Tongue (tissue), 1 donor: ENCODE measurements at regions not wholly inside any gene's neighbourhood (a gene's known extent, or its start where the extent isn't known, plus 50 kb on each side); places are given as distances from the start of the nearest gene placed in this dataset.
"Not testable (repeated sequence)": the region's sequence is repeated elsewhere in the genome, so short reads cannot be mapped to it uniquely, and the experiment has no call there.

ENCODE experiments used
- DNase-seq: peaks from one replicate; pipeline ENCODE4 v3.0.0-alpha.2; 2015

DNA sequence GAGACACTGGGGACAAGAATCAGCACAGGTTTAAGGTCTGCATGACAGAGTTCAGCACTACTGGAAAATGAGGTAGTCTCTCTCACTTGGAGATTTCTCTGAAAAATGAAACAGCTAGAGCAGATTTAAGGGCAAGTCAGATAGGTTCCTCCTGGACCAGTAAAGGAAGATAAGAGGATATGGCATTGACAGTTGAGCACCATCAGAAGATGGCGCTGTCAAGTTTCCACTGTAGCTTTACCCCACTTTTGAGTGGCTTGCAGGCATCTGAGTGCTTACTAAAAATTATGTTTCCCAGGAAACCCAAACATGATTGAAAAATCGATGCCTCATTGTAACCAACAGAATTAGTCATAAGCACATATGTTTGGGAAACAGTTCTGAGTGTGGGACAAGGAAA, 407.2 kb upstream of the UBE2E2 start:
- no peak for DNase-seq

DNA sequence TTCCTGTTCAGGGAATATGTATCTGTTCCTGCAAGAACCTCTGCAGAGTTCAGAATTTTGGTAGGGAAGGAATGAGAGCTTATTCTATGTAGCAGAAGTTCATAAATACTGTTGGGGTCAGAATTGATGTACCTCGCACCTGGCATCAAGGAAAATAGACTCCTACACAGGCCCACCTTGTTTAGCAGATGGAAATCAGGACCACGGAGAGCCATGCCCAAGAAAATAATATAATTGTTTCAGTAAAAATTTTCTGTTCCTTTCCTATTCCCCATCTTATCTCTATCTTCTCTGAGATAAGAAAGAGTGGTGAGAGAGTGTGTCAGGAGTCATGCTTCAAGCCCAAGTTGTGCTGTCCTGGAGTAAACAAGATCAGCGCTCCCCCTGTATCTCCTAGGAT, 404.7 kb upstream of the UBE2E2 start:
- DNase-seq: no peak

DNA sequence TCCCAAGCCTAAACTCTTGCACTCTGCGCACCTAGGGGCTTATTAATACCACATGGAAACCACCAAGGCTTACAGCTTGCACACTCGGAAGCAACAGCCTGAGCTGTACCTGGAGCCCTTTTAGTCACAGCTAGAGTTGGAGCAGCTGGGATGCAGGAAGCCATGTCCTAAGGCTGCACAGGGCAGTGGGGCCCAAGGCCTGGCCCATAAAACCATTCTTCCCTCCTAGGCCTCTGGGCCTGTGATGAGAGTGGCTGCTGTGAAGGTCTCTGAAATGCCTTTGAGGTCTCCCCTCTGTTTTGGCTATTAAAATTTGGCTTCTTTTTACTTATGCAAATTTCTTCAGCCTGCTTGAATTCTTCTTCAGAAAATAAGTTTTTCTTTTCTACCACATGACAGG, 383.9 kb upstream of the UBE2E2 start:
- DNase-seq: no peak

DNA sequence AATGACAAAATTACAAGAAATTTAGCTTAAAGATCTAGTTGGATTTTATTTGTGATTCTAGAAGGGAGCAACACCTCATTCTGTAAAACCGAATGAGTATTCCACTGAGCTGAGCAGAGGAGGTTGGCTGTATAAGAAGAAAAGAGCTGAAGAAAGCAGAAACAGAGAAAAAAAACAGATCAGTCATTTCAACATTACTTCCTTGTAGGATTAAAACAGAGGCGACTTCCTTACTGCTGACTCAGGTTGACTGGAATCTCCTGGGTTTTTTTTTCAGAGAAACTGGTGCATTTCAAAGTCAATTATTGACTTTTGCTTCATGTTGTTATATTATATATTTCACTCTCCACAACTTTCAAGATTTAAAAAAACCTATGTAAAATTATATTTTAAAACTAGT, 368.1 kb upstream of the UBE2E2 start:
- DNase-seq: no peak

DNA sequence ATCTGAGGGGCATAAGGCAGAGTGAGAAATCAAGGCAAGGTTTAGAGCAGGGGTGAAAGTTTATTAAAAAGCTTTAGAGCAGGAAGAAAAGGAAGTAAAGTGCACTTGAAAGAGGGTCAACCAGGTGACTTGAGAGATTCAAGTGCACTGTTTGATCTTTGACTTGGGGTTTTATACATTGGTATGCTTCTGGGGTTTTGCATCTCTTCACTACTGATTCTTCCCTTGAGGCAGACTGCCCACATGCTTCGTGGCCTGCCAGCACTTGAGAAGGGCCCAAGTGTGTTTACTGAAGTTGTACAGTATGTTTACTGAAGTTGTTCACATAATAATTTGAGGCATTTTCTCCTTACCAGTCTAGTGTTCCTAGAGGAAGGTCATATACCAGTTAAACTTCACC, 367.0 kb upstream of the UBE2E2 start:
- no peak for DNase-seq

DNA sequence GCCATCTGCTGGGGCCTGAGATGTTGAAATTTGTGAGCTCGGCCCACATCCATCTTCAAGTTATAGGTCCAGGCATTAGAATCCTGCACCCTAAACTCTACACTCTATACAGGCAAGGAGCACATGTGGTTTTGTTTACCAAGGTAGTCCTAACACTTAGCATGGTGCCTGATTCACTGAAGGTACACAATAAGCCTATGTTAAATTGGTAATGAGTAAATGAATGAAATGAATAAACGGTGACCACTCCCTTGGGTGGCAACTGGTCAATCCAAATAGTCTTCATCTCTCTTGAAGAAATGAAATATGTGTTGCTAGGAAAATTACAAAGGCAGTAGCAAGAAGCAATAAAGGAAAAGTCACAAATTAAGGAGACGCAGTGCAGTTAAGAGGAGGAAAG, 359.3 kb upstream of the UBE2E2 start:
- no peak for DNase-seq

DNA sequence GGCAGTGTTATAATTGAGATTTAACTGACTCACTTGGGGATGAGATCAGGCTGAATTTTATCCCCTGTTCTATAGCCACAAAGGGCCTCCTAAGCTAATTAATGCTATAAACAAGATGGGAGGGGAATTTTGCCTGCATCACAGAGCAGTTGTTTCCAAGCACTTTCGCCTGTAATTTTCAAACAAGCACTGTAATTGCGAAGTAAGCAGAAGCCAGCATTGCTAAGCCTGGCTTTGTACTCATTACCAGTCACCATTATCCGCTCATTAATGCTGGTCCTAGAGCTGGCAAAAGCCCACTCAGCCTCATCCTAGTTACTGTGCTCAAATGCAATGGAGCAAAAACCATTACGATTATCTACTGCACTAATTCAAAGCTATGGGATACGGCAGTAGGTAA, 356.6 kb upstream of the UBE2E2 start:
- no peak for DNase-seq

DNA sequence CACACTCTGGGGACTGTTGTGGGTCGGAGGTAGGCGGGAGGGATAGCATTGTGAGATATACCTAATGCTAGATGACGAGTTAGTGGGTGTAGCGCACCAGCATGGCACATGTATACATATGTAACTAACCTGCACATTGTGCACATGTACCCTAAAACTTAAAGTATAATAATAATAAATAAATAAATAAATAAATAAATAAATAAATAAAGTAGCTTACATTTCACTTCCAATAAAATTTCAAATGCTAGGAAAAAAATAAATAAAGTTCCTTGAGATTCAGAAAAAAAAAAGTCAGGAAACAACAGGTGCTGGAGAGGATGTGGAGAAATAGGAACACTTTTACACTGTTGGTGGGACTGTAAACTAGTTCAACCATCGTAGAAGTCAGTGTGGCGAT, 353.5 kb upstream of the UBE2E2 start:
- DNase-seq: not testable (repeated sequence)

DNA sequence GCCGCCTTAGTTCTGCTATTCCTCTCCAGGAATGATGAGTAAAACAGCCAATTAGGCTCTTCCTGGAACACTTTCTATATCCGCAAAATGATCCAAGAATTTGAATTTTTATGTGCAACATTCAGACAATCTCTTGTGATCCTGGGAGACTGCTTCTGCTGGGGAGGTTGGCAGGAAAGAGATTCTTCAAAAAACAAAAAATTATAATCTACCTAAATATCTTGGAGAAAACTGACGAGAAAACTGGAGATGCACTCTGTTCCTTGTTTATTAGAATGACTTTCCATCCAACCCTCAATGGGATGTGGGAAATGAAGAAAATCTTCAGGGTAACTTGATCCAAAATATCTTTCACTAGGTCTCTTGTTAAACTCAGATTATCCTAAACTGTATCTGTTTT, 346.3 kb upstream of the UBE2E2 start:
- no peak for DNase-seq

DNA sequence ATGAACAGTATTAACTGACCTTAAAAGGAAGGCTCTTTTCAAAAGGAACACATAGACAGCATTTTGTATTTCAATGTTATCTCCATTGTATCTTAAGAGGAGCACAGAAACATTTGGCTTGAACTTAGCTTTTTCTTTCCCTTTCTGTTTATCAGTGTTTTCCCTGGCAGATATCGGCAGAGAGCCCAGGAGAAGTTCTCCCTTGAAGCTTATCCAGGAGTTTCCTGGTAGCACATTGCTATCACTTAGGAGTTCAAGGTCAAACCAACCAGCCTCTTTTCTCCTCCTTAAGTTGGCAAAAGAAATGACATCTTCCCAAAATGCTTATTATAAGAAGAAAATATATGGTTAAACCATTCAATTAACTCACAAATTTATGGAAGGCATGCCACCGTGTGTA, 344.6 kb upstream of the UBE2E2 start:
- DNase-seq: no peak

DNA sequence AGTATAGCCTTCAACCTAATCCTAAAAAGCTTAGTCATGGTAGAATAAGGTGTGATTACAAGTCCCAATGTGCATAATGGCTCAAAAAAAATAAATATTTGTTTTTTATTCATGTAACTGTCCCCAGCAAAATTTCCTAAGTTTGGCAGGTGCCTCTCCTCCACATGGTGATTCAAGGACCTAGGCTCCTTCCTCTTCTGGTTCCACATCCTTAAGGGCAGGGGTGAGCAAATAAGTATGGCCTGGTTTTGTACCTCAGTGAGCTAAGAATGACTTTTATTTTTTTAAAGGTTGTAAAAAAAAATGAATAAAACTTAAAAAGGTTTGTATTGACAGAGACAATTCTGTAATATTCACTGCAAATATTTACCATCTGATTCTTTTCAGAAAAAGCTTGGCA, 343.5 kb upstream of the UBE2E2 start:
- DNase-seq: no peak

DNA sequence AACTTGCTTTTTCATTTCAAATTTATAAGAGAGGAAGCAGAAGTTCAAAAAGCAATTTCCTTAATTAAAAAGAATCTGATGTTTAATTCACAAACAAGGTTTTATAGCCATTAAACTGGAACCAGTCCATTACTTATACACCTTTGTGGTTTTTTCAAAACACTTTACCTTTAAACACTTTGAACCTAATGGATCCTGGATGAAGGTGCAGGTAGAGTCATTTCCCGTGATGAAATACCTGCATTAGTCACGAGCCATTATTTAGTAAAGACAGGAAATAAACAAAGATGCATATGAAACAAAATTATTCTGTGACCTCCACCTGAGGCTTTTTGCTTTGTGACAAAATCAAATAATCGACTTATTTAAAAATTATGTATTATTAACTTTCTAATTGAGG, 341.7 kb upstream of the UBE2E2 start:
- no peak for DNase-seq

DNA sequence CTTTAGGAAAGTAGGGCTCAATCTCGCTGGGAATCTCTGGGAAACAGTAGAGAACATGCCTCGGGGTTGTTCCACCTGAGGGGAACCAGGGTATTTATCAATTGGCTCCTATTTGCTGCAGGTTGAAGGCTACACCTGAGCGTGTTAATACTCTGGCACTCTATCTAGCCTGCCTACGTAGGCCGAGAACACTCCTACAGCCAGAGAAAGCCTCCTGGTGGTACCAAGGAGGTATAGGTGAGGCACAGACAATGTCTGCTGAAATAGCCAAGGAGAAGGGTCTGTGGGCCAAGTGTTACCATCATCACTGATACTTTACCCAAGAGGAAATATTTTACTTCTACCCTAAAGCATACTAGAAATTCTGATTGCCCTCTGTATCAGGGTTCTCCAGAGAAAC, 341.0 kb upstream of the UBE2E2 start:
- no peak for DNase-seq

DNA sequence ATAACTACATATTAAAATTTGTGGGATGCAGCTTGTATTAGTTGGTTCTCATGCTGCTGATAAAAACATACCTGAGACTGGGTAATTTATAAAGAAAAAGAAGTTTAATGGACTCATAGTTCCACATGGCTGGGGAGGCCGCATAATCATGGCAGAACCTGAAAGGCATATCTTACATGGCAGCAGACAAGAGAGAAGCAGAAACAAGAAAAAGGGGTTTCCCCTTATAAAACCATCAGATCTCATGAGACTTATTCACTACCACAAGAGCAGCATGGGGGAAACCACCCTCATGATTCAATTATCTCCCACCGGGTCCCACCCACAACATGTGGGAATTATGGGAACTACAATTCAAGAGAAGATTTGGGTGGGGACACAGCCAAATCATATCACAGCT, 320.3 kb upstream of the UBE2E2 start:
- not testable (repeated sequence) for DNase-seq

DNA sequence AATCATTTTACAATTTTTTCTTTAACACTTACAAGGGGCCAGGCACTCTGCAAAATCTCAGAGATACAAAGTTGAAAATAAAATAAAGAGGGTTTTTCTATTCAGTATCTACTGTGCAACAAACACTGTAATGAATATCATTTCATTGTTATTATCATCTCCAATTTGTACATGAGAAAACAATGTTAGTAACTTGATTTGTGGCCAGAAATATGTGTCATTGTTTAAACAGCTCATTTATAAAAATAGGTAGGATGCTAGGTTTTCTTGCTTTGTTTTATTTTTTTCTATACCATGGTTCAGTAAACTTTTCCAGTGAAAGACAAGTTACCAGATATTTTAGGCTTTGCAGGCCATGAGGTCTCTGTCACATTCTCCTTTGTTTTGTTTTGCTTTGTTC, 318.1 kb upstream of the UBE2E2 start:
- DNase-seq: no peak

DNA sequence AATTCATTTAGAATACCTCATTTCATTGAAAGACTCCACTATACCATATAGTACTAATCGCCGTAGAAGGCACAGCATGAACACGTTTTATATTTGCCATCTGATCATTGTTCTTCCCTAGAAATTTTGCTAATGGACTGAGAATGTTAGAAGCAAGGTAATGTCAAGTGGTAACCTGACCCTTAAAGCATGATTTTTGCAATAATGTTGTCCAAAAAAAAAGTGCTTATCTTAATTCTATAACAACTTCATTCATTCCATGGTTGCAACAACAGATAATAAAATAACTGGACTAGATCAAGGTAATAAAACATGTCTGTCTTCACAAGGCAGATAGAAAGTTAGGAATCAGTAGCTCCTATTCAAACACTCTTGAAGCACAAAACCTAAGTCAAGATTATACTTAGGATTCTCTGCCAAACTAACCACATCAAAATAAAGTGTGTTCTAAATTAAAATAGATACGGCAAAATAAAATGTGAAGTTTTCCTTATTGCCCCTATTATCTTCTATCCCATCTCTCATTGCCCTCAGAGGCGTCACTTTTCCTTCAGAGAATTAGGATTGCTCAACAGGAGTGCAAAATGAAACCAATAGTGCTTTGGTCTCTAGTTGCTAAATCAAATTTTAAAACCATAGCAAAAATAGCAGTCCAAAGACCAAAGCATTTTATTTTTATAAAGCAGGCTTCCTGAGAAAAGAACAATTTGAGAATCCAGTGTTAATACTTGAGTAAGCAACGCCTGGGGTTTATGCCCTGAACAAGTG, 317.4 kb upstream of the UBE2E2 start:
- DNase-seq: no peak

DNA sequence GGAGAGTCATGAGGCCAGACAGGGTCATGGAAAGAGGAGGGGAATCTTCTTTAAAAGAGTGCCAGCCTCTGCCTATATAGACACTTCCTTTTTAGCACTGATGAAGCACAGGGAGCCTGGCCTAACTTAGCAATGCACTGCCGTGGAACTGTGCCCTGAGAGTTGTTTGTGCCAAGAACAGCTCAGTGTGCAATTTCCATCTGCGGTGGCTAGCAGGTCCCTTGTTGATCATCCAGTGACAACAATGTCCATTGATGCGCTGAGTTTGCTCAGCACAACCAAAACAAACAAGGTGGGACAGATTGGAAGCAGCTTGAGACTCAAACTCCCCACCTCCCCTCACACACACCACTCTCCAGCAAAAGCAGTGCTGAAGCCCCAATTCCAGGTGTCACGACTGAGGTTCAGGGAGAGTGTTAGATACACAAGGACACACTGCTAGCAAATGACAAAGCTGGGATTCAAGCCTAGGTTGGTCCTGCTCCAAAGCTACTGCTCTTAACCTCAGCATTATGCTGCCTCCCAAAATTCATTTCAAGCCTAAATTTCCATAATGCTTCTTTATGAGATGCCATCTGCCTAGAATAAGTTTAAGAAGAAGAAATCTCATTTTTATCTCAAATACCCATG, 316.6 kb upstream of the UBE2E2 start:
- DNase-seq: peak; percentile 32

DNA sequence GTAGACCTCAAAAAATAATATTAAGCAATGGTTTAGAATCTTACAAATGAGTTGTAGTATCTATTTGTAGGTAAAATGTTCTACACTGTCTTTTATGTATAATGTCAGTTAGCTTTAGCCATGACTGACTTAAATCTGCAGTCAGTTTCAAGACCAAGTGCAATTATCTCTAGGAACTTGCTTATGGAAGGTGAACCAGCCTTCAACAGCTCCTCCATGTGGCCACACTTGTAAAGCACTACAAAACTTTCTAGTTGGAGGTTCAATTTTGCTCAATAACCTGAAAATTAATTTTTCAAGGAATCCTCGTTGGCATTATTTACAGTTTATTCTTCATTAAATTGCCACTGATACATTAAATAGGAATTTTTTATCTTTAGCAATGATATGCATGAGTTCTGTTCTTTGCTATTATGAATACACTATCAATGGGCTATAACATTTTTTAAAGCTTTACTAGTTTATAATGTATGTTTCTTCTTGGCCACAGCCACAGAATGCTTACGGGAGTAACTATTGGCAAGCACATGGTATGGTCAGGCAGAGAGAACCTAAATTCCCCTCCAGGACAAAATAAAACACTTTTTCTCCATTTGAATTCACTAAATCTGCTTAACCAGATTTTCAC, 315.3 kb upstream of the UBE2E2 start:
- DNase-seq: peak; percentile 34

DNA sequence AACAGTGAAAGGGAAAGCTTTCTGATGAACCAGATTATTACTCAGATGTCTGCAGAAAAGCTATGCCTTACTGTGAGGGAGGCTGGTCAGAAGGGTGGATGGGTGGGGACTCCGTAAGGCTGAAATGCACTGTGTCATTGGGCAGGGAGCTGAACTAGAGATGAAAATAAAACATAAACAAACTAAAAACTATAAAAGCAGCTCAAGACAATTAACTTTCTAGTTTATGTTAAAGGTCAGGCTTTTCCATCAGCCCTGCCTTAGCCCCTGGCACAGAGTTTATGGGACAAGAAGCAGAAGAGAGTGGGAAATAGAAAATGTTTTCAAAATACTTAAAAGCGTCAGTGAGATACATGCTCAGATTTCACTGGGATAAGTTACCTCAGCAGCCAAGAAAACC, 310.0 kb upstream of the UBE2E2 start:
- DNase-seq: peak; percentile 45

DNA sequence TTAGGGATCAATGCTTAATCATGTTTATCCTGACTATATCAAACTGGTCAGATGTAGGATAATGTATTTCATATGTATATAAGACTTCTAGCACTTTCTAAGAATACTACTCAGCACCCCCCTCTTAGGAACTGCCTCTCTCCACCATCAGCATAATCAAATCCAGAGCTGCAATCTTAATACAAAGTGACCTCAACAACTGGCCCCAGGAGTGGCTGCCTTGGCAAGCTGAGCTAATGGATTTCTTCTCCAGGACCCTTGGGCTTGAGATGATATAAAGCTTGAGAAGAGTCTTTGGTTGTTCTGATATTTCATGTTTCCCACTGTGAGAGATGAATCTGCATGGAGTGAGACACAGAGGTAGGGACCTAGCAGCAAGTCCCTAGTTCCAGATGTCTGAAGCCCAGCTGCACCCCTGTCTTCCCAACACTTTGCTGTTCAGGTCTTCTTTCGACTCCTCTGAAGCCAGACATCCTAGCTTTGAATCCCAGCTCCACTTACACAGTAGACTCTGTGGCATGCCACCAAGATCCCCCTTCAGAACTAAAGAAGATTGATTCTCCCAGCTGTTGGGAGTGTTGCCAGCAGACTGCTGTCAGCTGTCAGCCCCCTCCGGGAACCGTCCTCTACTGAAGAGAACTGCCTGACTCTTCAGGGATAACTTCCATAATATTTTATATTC, 309.3 kb upstream of the UBE2E2 start:
- DNase-seq: peak; percentile 97

DNA sequence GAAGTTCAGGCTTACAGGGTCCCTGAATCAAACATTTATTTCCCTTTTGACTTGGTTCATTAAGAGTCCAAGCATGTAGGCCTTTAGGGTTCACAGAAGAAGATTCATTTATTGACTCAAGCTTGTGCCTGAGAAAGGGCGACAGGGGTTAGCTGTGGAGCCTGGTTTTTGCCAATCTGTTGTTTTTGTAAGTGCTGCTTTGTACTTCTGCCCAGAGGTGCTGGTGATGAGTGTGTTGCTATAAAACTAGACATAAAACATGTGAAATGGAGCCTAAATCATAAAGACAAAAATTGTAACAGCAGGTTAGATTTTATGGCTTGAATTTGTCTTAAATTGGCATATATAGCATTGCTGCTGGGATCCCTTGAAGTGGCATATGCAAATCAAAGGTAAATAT, 308.3 kb upstream of the UBE2E2 start:
- DNase-seq: no peak

DNA sequence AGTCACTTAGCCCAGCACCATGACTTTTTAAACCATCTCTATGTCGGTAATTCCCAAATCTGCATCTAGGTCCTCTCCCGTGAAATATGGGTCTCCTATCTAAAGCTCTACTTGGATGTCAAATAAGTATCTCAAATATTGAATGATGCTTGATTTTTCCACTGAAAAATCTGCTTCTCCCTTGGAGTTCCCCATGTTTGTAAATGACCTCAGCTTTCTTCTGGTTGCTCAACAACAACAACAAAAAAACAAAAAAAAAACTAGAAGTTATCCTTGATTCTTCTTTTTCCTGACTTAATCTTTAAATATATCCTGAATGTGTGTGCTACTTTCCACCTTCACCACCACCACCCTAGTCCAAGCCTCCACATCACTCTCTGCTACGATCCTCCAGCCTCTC, 307.5 kb upstream of the UBE2E2 start:
- no peak for DNase-seq

DNA sequence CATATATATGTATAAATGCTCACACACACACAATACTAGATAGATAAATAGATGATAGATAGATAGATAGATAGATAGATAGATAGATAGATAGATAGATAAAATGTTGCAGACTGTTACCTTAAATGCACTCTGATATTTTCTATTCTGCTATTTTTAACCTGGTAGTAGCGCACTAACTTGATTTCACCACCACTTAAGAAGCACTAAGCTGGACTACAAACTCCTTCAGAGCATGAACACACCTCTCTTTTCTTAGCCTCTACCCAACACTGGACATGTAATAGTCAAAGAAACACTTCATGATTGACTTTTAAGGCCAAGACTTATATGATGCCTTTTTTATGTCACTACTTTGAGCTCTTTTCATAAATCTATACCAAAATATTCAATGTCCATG, 304.6 kb upstream of the UBE2E2 start:
- DNase-seq: no peak
